ENCODE measurements at regions not wholly inside any gene's neighbourhood (a gene's known extent, or its start where the extent isn't known, plus 50 kb on each side); places are given as distances from the start of the nearest gene placed in this dataset.

GRCh38 chr10:4354382-4354812 is 471.6 kb upstream of the AKR1E2 start:
- TF ChIP-seq TAF1 (IDR thresholded peaks at IDR 0.05; ENCODE audit: low read depth) (no peak), TEAD4 (IDR thresholded peaks at IDR 0.05) (no peak), TCF12 (IDR thresholded peaks at IDR 0.05; ENCODE audit: low read depth) (no peak), MAX (IDR thresholded peaks at IDR 0.05) (no peak), RAD21 (IDR thresholded peaks at IDR 0.05; ENCODE audit: low read depth) (no peak), YY1 (IDR thresholded peaks at IDR 0.05; ENCODE audit: low read depth) (no peak), NFIC (IDR thresholded peaks at IDR 0.05) (no peak), CREB1 (IDR thresholded peaks at IDR 0.05; ENCODE audit: low read depth) (no peak), REST (IDR thresholded peaks at IDR 0.05; ENCODE audit: low read depth) (no peak), EGR1 (IDR thresholded peaks at IDR 0.05) (no peak), ZBTB7A (IDR thresholded peaks at IDR 0.05; ENCODE audit: low read depth) (no peak), EP300 (IDR thresholded peaks at IDR 0.05; ENCODE audit: borderline replicate concordance) (no peak), FOXM1 (IDR thresholded peaks at IDR 0.05; ENCODE audit: borderline replicate concordance, low read depth) (no peak), CEBPB (IDR thresholded peaks at IDR 0.05) (no peak)
- TF ChIP-seq, protein P1, sequence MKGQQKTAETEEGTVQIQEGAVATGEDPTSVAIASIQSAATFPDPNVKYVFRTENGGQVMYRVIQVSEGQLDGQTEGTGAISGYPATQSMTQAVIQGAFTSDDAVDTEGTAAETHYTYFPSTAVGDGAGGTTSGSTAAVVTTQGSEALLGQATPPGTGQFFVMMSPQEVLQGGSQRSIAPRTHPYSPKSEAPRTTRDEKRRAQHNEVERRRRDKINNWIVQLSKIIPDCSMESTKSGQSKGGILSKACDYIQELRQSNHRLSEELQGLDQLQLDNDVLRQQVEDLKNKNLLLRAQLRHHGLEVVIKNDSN (IDR thresholded peaks at IDR 0.05) = no peak

GRCh38 chr10:4353964-4354363 is 472.0 kb upstream of the AKR1E2 start:
- TF ChIP-seq EP300 (IDR thresholded peaks at IDR 0.05; ENCODE audit: borderline replicate concordance) (no peak), EGR1 (IDR thresholded peaks at IDR 0.05) (no peak), YY1 (IDR thresholded peaks at IDR 0.05; ENCODE audit: low read depth) (no peak), ZBTB7A (IDR thresholded peaks at IDR 0.05; ENCODE audit: low read depth) (no peak), TCF12 (IDR thresholded peaks at IDR 0.05; ENCODE audit: low read depth) (no peak)

- TF ChIP-seq, protein P1 (IDR thresholded peaks at IDR 0.05) = no peak
- TF ChIP-seq EGR1 (IDR thresholded peaks at IDR 0.05) (no peak), CEBPB (IDR thresholded peaks at IDR 0.05) (no peak), FOXM1 (IDR thresholded peaks at IDR 0.05; ENCODE audit: borderline replicate concordance, low read depth) (no peak), RAD21 (IDR thresholded peaks at IDR 0.05; ENCODE audit: low read depth) (no peak), NFIC (IDR thresholded peaks at IDR 0.05) (no peak), TCF12 (IDR thresholded peaks at IDR 0.05; ENCODE audit: low read depth) (no peak), TEAD4 (IDR thresholded peaks at IDR 0.05) (no peak), REST (IDR thresholded peaks at IDR 0.05; ENCODE audit: low read depth) (no peak), EP300 (IDR thresholded peaks at IDR 0.05; ENCODE audit: borderline replicate concordance) (no peak), ZBTB7A (IDR thresholded peaks at IDR 0.05; ENCODE audit: low read depth) (no peak), MAX (IDR thresholded peaks at IDR 0.05) (no peak), CREB1 (IDR thresholded peaks at IDR 0.05; ENCODE audit: low read depth) (no peak), YY1 (IDR thresholded peaks at IDR 0.05; ENCODE audit: low read depth) (no peak), TAF1 (IDR thresholded peaks at IDR 0.05; ENCODE audit: low read depth) (no peak)
Measured at GRCh38 chr10:4353059-4353655, 472.9 kb upstream of the AKR1E2 start.

DNA sequence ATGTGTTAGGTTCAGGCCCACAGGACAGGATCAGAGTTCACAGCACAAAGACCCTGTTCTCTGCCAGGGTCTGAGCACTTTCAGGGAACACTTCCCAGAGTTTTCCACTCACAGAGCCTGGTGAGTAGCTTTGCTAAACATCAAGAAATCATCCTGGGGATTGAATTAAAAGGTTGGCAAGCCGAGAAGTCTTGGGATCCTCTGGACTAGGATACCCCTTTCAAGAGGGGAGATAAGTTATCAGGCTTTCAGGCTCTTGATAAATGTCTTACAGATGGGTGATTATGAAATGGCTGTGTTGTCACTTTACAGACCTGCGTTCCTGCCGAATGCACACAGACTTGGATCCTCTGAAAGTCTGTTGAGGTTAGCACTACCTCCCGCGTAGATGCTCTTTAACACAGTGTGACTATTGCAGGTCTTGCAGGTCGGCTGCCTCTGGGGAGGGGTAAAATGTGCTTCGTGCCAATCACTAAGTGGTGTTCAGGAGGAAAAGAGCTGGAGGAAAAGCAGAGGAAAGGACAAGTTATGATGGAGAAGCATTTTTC is 473.5 kb upstream of the AKR1E2 start:
- TF ChIP-seq CREB1 (IDR thresholded peaks at IDR 0.05; ENCODE audit: low read depth) (no peak), RAD21 (IDR thresholded peaks at IDR 0.05; ENCODE audit: low read depth) (no peak), TEAD4 (IDR thresholded peaks at IDR 0.05) (no peak), EP300 (IDR thresholded peaks at IDR 0.05; ENCODE audit: borderline replicate concordance) (no peak), NFIC (IDR thresholded peaks at IDR 0.05) (no peak), TAF1 (IDR thresholded peaks at IDR 0.05; ENCODE audit: low read depth) (no peak), REST (IDR thresholded peaks at IDR 0.05; ENCODE audit: low read depth) (no peak), FOXM1 (IDR thresholded peaks at IDR 0.05; ENCODE audit: borderline replicate concordance, low read depth) (no peak)
- TF ChIP-seq, protein P1 (IDR thresholded peaks at IDR 0.05) = no peak

Measured in Ishikawa (cell line).